Uterus (tissue), 2 donors: ENCODE measurements at regions not wholly inside any gene's neighbourhood (a gene's known extent, or its start where the extent isn't known, plus 50 kb on each side); places are given as distances from the start of the nearest gene placed in this dataset.

Source experiments
- POLR2A ChIP-seq, 2 donors: fragments of 450-650 bp; IDR thresholded peaks; one replicate each; pipeline ENCODE4 v1.6.1; 2016; ENCODE audit warnings: antibody characterized with exemption in 2 of 2, mild to moderate bottlenecking in 1 of 2, moderate library complexity in 1 of 2
- TF ChIP-seq, protein P1 (sequence below), 4 experiments: fragments of 200-600 bp in 2 of 4; fragments of 450-650 bp in 2 of 4; sonication (generic) in 2 of 4; IDR thresholded peaks; one replicate each; pipeline ENCODE4 v1.5.1; 2016 to 2019; ENCODE audit warnings: antibody characterized with exemption in 4 of 4, mild to moderate bottlenecking in 2 of 4, moderate library complexity in 1 of 4

GRCh38 chrX:137915466-137915865 is 349.5 kb downstream of the ZIC3 start:
- TF ChIP-seq, protein P1, sequence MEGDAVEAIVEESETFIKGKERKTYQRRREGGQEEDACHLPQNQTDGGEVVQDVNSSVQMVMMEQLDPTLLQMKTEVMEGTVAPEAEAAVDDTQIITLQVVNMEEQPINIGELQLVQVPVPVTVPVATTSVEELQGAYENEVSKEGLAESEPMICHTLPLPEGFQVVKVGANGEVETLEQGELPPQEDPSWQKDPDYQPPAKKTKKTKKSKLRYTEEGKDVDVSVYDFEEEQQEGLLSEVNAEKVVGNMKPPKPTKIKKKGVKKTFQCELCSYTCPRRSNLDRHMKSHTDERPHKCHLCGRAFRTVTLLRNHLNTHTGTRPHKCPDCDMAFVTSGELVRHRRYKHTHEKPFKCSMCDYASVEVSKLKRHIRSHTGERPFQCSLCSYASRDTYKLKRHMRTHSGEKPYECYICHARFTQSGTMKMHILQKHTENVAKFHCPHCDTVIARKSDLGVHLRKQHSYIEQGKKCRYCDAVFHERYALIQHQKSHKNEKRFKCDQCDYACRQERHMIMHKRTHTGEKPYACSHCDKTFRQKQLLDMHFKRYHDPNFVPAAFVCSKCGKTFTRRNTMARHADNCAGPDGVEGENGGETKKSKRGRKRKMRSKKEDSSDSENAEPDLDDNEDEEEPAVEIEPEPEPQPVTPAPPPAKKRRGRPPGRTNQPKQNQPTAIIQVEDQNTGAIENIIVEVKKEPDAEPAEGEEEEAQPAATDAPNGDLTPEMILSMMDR (IDR thresholded peaks at IDR 0.05): no peak
- no peak for TF ChIP-seq POLR2A (IDR thresholded peaks at IDR 0.05)
